Spleen (tissue), 11 donors: ENCODE measurements at regions not wholly inside any gene's neighbourhood (a gene's known extent, or its start where the extent isn't known, plus 50 kb on each side); places are given as distances from the start of the nearest gene placed in this dataset.

Experiments
- DNase-seq: peaks from one replicate; pipeline ENCODE4 v3.0.0-alpha.2; 2020
- H3K27ac ChIP-seq, 8 donors: fragments of 200-600 bp; sonication (generic) in 7 of 8; 1 replicate in 4 of 8; 2 replicates in 4 of 8; pipeline versions ENCODE4 v1.5.0 to v1.8.0; 2016 to 2021; ENCODE audit warnings: inconsistent platforms in 4 of 8, mild to moderate bottlenecking in 4 of 8, moderate library complexity in 1 of 8
- H3K27me3 ChIP-seq, 7 donors: fragments of 200-600 bp; sonication (generic) in 6 of 7; replicated peaks in 1 of 7; 1 replicate in 4 of 7; 2 replicates in 3 of 7; pipeline versions ENCODE4 v1.5.0 to v1.8.0; 2016 to 2021; ENCODE audit warnings: inconsistent platforms in 3 of 7, mild to moderate bottlenecking in 1 of 7
- H3K36me3 ChIP-seq, 6 donors: fragments of 200-600 bp; sonication (generic) in 5 of 6; 1 replicate in 4 of 6; 2 replicates in 2 of 6; pipeline versions ENCODE4 v1.5.0 to v1.8.0; 2016 to 2021; ENCODE audit warnings: inconsistent platforms in 2 of 6
- H3K4me1 ChIP-seq, 6 donors: fragments of 200-600 bp; sonication (generic) in 5 of 6; 1 replicate in 3 of 6; 2 replicates in 3 of 6; pipeline versions ENCODE4 v1.5.0 to v1.8.0; 2016 to 2021; ENCODE audit warnings: inconsistent platforms in 3 of 6
- H3K4me3 ChIP-seq, 8 donors: fragments of 200-600 bp; sonication (generic) in 7 of 8; 1 replicate in 4 of 8; 2 replicates in 4 of 8; pipeline versions ENCODE4 v1.5.0 to v1.8.0; 2016 to 2021; ENCODE audit warnings: inconsistent platforms in 4 of 8, mild to moderate bottlenecking in 4 of 8, moderate library complexity in 2 of 8
- H3K9me3 ChIP-seq, 8 donors: fragments of 200-600 bp; sonication (generic) in 7 of 8; 1 replicate in 4 of 8; 2 replicates in 4 of 8; pipeline versions ENCODE4 v1.5.0 to v1.8.0; 2016 to 2021; ENCODE audit warnings: inconsistent platforms in 4 of 8
- POLR2A ChIP-seq, 3 donors: fragments of 450-650 bp; IDR thresholded peaks; one replicate each; pipeline ENCODE4 v1.5.1; 2017; ENCODE audit warnings: antibody characterized with exemption in 3 of 3, mild to moderate bottlenecking in 1 of 3
- POLR2AphosphoS5 ChIP-seq, 3 donors: sonication (generic); formaldehyde crosslinking; IDR thresholded peaks; one replicate each; pipeline ENCODE4 v1.5.1; 2017; ENCODE audit warnings: antibody characterized with exemption in 3 of 3
- WGBS, 5 donors: extraction: QIAGEN DNeasy Blood & Tissue Kit in 3 of 5; methylation state at CpG; one replicate each; pipeline versions ENCODE4 v1.1.5 to v1.1.7; 2013 to 2018; 5-methylcytosine and 5-hydroxymethylcytosine counted together
- intact Hi-C: fragments of 100-400 bp; cut with DNase I; formaldehyde crosslinking; loops from one replicate; pipeline ENCODE4 v1.15.0; 2023; ENCODE audit warnings: low total_unique reads
- TF ChIP-seq, protein P1 (sequence below), 11 experiments: fragments of 200-600 bp in 7 of 11; fragments of 450-650 bp in 4 of 11; sonication (generic) in 4 of 11; IDR thresholded peaks in 8 of 11; conservative IDR thresholded peaks in 3 of 11; 1 replicate in 7 of 11; 2 replicates in 4 of 11; pipeline versions ENCODE4 v1.4.0 to v1.8.0; 2016 to 2021; ENCODE audit warnings: antibody characterized with exemption in 11 of 11, inconsistent platforms in 4 of 11, mild to moderate bottlenecking in 1 of 11
- donor health status: healthy with polysubstance abuse.
- donor health status: DM: no; HTN: no; CAD: no; lungs with moderate emphysema.
- donor health status: DM: no; HTN: no; CAD: no.
- donor health status: Bipolar disorder and iron deficiency.
- donor health status: healthy.
- donor health status: DM: no; HTN: no; CAD: no.
- donor health status: DM: yes; HTN: yes; CAD: no.

- TF ChIP-seq POLR2AphosphoS5 (IDR thresholded peaks at IDR 0.05): no peak
- no peaks in the 10 kb centered on the region for H3K36me3 ChIP-seq
- intact Hi-C loops: no loop called here
- no peak overlapping the region for H3K27ac ChIP-seq
- 55 to 82% (median 59%) methylated on average over 5 of the region's 5 CpGs for WGBS, 5 donors
- no peak for DNase-seq
- peaks cover 0 to 7% (median 1%) of the 10 kb centered on the region in 6 donors for H3K4me1 ChIP-seq
- H3K4me3 ChIP-seq: no peak overlapping the region
- H3K27me3 ChIP-seq: peaks cover 0 to 17% (median 0%) of the 10 kb centered on the region in 7 donors
- no peaks in the 10 kb centered on the region for H3K9me3 ChIP-seq
Observed at GRCh38 chr18:47628893-47629292, 301.6 kb downstream of the SMAD2 start.

DNA sequence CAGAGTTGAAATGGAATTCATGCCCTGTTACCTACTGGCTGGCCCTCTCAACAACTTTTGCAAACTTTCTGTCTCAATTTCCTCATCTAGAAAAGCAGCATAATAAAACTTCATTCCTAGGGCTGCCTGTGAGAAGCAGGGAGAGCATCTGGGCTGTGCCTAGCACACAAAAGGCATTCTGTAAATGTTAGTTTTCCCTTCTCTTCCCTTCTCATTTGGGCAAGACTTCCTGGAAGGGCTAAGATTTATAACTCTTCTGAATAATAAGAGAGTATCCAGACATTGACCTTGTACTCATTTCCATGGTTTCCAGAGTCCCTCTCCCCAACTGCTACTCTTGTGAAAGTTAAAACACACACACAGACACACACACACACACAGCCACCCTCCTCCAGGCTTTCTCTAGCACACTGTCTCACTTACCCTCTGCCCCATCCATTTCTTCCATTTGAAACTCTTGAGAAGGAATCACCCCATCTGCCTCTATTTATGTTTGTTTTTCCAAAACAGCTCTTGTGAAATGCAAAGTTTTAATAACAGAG, 302.1 kb downstream of the SMAD2 start:
- peaks cover 0 to 6% (median 1%) of the 10 kb centered on the region in 6 donors for H3K4me1 ChIP-seq
- peaks cover 0 to 17% (median 0%) of the 10 kb centered on the region in 7 donors for H3K27me3 ChIP-seq
- intact Hi-C loops: no loop called here
- TF ChIP-seq, protein P1, sequence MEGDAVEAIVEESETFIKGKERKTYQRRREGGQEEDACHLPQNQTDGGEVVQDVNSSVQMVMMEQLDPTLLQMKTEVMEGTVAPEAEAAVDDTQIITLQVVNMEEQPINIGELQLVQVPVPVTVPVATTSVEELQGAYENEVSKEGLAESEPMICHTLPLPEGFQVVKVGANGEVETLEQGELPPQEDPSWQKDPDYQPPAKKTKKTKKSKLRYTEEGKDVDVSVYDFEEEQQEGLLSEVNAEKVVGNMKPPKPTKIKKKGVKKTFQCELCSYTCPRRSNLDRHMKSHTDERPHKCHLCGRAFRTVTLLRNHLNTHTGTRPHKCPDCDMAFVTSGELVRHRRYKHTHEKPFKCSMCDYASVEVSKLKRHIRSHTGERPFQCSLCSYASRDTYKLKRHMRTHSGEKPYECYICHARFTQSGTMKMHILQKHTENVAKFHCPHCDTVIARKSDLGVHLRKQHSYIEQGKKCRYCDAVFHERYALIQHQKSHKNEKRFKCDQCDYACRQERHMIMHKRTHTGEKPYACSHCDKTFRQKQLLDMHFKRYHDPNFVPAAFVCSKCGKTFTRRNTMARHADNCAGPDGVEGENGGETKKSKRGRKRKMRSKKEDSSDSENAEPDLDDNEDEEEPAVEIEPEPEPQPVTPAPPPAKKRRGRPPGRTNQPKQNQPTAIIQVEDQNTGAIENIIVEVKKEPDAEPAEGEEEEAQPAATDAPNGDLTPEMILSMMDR (IDR thresholded peaks at IDR 0.05 in 8 of 11, conservative IDR thresholded peaks at IDR 0.05 in 3 of 11): no peak
- TF ChIP-seq POLR2A (IDR thresholded peaks at IDR 0.05): no peak
- no peak for TF ChIP-seq POLR2AphosphoS5 (IDR thresholded peaks at IDR 0.05)
- H3K36me3 ChIP-seq: no peaks in the 10 kb centered on the region
- DNase-seq: no peak
- no peak overlapping the region for H3K4me3 ChIP-seq
- H3K9me3 ChIP-seq: no peaks in the 10 kb centered on the region
- no peak overlapping the region for H3K27ac ChIP-seq

GRCh38 chr18:47627030-47627429, 303.4 kb downstream of the SMAD2 start:
- H3K9me3 ChIP-seq: no peaks in the 10 kb centered on the region
- 67 to 74% (median 71%) methylated on average over 3 of the region's 3 CpGs for WGBS, 5 donors
- no peaks in the 10 kb centered on the region for H3K36me3 ChIP-seq
- no peak overlapping the region for H3K4me3 ChIP-seq
- intact Hi-C loops: no loop called here
- no peak overlapping the region for H3K27ac ChIP-seq
- H3K4me1 ChIP-seq: no peaks in the 10 kb centered on the region
- no peak for DNase-seq
- peaks cover 0 to 17% (median 0%) of the 10 kb centered on the region in 7 donors for H3K27me3 ChIP-seq
- no peak for TF ChIP-seq POLR2AphosphoS5 (IDR thresholded peaks at IDR 0.05)
- TF ChIP-seq, protein P1 (IDR thresholded peaks at IDR 0.05 in 8 of 11, conservative IDR thresholded peaks at IDR 0.05 in 3 of 11): no peak

GRCh38 chr18:47619771-47620448, 310.5 kb downstream of the SMAD2 start:
- no peaks in the 10 kb centered on the region for H3K4me1 ChIP-seq
- no peak for TF ChIP-seq POLR2A (IDR thresholded peaks at IDR 0.05)
- TF ChIP-seq, protein P1 (IDR thresholded peaks at IDR 0.05 in 8 of 11, conservative IDR thresholded peaks at IDR 0.05 in 3 of 11): no peak
- TF ChIP-seq POLR2AphosphoS5 (IDR thresholded peaks at IDR 0.05): no peak
- no peaks in the 10 kb centered on the region for H3K9me3 ChIP-seq
- WGBS, 5 donors: 89 to 96% (median 93%) methylated on average over 3 of the region's 3 CpGs
- peaks cover 0 to 9% (median 0%) of the 10 kb centered on the region in 7 donors for H3K27me3 ChIP-seq
- no peaks in the 10 kb centered on the region for H3K36me3 ChIP-seq
- intact Hi-C loops: no loop called here
- H3K4me3 ChIP-seq: no peak overlapping the region
- DNase-seq: no peak
- H3K27ac ChIP-seq: no peak overlapping the region
